Vagina (tissue), 2 donors: ENCODE measurements at regions not wholly inside any gene's neighbourhood (a gene's known extent, or its start where the extent isn't known, plus 50 kb on each side); places are given as distances from the start of the nearest gene placed in this dataset.

Source experiments
- DNase-seq, 2 donors: peaks; one replicate each; pipeline ENCODE4 v3.0.0-alpha.2; 2017; ENCODE audit errors: extremely low spot score in 2 of 2
- H3K27ac ChIP-seq: fragments of 200-600 bp; sonication (generic); one replicate; pipeline ENCODE4 v1.5.1; 2019
- H3K27me3 ChIP-seq: fragments of 200-600 bp; sonication (generic); one replicate; pipeline ENCODE4 v1.5.1; 2019
- H3K36me3 ChIP-seq, 2 donors: fragments of 200-600 bp; sonication (generic); one replicate each; pipeline ENCODE4 v1.5.1; 2017 to 2019
- H3K4me1 ChIP-seq: fragments of 200-600 bp; sonication (generic); one replicate; pipeline ENCODE4 v1.5.1; 2019
- H3K4me3 ChIP-seq, 2 donors: fragments of 200-600 bp; sonication (generic); 1 replicate in 1 of 2; 2 replicates in 1 of 2; pipeline ENCODE4 v1.5.1; 2016 to 2019
- H3K9me3 ChIP-seq: fragments of 200-600 bp; sonication (generic); one replicate; pipeline ENCODE4 v1.5.1; 2019
- POLR2A ChIP-seq, 2 donors: fragments of 450-650 bp; IDR thresholded peaks; one replicate each; pipeline ENCODE4 v1.6.1; 2017; ENCODE audit warnings: antibody characterized with exemption in 2 of 2, mild to moderate bottlenecking in 2 of 2, moderate library complexity in 2 of 2
- POLR2AphosphoS5 ChIP-seq, 2 donors: sonication (generic); formaldehyde crosslinking; IDR thresholded peaks; one replicate each; pipeline ENCODE4 v1.9.0; 2017; ENCODE audit warnings: antibody characterized with exemption in 2 of 2, mild to moderate bottlenecking in 2 of 2, low read depth in 1 of 2; ENCODE audit not compliant: insufficient read depth in 1 of 2
- intact Hi-C: fragments of 100-400 bp; cut with DNase I; formaldehyde crosslinking; loops from one replicate; pipeline ENCODE4 v1.15.1; 2023
- TF ChIP-seq, protein P1 (sequence below), 3 experiments: fragments of 450-650 bp in 2 of 3; fragments of 200-600 bp in 1 of 3; sonication (generic) in 1 of 3; IDR thresholded peaks; one replicate each; pipeline ENCODE4 v1.5.1; 2017 to 2019; ENCODE audit warnings: antibody characterized with exemption in 3 of 3, mild to moderate bottlenecking in 2 of 3, moderate library complexity in 2 of 3

DNA sequence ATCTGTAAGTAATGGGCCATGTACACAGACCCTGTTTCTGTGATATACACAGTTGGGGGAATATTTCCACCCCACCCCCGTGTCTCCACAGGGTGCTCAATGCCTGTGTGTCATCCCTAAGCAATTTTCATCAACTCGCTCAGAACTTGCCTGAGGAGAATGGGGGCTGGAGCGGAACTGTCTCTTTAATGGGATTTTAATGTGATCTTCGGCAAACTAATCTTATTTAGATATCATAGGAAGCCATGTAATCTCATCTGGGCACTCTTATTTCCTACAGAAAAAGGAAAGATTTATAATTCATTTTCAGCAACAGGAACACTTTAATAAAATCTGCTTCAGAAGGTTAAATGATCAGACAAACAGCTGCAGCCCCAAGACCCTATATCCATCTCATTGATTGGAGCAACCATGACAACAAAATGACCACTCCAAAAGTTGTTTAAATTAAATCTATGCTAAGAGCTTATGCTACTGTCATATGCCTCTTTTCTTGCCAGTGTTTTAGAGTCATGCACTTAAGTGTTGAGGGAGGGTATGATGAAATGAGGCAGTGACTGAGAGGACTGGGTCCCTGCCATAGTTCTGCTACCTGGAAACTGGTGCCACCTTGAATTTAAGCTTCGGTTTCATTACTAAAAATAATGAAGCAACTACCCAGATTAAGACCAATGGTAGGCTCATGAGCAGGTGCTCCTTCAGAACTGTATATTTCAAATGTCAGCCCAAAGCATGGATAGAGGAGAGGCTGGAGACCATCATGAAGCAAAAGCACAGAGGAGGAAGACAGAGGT lies 183.1 kb upstream of the DDX18 start:
- Histone ChIP-seq H3K9me3 (no peaks in the 10 kb centered on the region), H3K27ac (no peak overlapping the region), H3K4me1 (no peaks in the 10 kb centered on the region), H3K4me3 (no peak overlapping the region), H3K27me3 (no peaks in the 10 kb centered on the region), H3K36me3 (no peaks in the 10 kb centered on the region)
- TF ChIP-seq, protein P1, sequence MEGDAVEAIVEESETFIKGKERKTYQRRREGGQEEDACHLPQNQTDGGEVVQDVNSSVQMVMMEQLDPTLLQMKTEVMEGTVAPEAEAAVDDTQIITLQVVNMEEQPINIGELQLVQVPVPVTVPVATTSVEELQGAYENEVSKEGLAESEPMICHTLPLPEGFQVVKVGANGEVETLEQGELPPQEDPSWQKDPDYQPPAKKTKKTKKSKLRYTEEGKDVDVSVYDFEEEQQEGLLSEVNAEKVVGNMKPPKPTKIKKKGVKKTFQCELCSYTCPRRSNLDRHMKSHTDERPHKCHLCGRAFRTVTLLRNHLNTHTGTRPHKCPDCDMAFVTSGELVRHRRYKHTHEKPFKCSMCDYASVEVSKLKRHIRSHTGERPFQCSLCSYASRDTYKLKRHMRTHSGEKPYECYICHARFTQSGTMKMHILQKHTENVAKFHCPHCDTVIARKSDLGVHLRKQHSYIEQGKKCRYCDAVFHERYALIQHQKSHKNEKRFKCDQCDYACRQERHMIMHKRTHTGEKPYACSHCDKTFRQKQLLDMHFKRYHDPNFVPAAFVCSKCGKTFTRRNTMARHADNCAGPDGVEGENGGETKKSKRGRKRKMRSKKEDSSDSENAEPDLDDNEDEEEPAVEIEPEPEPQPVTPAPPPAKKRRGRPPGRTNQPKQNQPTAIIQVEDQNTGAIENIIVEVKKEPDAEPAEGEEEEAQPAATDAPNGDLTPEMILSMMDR (IDR thresholded peaks at IDR 0.05), result no peak
- TF ChIP-seq POLR2AphosphoS5 (IDR thresholded peaks at IDR 0.05; ENCODE audit: insufficient read depth in 1 of 2, low read depth in 1 of 2), result no peak
- no peak for TF ChIP-seq POLR2A (IDR thresholded peaks at IDR 0.05)
- intact Hi-C loops, result no loop called here
- DNase-seq, result no peak

DNA sequence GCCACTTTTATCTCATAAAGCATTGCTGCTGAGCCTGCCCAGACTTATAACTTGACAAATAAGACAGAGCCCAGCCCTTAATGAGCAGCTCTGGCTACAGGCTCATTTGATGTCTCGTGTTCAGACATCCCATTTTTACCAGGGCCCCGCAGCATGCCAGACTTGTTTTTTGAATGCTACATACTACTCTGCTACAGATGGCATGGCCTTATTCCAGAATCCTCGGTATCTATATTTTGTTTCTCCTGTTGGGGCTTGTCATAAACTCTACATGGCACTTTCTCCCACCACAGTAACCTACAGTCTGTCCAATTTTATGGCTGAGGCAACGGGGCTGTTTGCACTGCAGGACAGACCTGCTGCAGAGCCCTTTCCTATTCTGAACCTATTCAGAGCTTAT lies 179.0 kb upstream of the DDX18 start:
- no peak overlapping the region for H3K4me3 ChIP-seq
- no peaks in the 10 kb centered on the region for H3K27me3 ChIP-seq
- H3K4me1 ChIP-seq, result no peaks in the 10 kb centered on the region
- intact Hi-C loops, result no loop called here
- H3K27ac ChIP-seq, result no peak overlapping the region
- DNase-seq, result no peak
- no peaks in the 10 kb centered on the region for H3K9me3 ChIP-seq
- H3K36me3 ChIP-seq, result no peaks in the 10 kb centered on the region
- TF ChIP-seq POLR2AphosphoS5 (IDR thresholded peaks at IDR 0.05; ENCODE audit: insufficient read depth in 1 of 2, low read depth in 1 of 2) (no peak), POLR2A (IDR thresholded peaks at IDR 0.05) (no peak)
- TF ChIP-seq, protein P1 (IDR thresholded peaks at IDR 0.05), result no peak

DNA sequence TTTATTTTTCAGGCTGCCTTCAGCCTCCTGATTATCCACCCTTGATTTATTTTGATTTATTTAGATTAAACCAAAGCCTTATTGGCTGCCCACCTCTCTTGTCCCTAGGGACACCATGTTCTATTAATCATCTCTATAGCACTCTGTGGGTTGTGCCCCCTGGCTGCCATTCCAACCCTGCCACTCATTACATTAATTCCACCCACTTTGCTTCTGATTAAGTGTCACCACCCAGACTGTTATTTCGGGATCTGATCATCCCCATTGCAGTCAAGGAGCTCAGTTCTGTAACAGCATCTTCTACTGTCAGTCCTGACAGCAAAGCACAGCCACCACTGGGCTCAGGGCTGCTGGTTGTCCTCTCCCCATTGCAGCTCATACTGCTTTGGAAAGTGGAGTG lies 175.1 kb upstream of the DDX18 start:
- H3K9me3 ChIP-seq, result no peaks in the 10 kb centered on the region
- no peak overlapping the region for H3K4me3 ChIP-seq
- no peaks in the 10 kb centered on the region for H3K4me1 ChIP-seq
- intact Hi-C loops, result no loop called here
- no peak for DNase-seq
- H3K36me3 ChIP-seq, result no peaks in the 10 kb centered on the region
- no peaks in the 10 kb centered on the region for H3K27me3 ChIP-seq
- TF ChIP-seq, protein P1 (IDR thresholded peaks at IDR 0.05), result no peak
- TF ChIP-seq POLR2A (IDR thresholded peaks at IDR 0.05), result no peak
- no peak for TF ChIP-seq POLR2AphosphoS5 (IDR thresholded peaks at IDR 0.05; ENCODE audit: insufficient read depth in 1 of 2, low read depth in 1 of 2)
- no peak overlapping the region for H3K27ac ChIP-seq

DNA sequence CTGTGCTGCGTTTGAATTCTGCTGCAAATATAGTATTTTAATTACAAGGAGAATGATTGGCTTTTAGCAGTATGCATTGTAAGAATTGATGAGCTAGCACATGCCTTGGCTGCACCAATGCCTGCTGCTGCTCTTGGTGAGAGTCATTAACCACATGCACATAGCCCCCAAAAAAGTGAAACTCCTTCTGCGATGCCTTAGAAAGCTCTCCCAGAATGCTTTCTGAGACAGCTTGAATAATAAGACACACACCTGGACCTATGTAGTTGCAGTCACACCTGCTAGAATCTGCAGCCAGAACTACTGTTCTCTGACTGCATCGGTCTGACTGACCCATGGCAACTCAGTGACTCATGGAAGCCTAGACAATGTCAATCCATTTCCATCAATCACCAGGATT lies 170.1 kb upstream of the DDX18 start:
- no peaks in the 10 kb centered on the region for H3K9me3 ChIP-seq
- intact Hi-C loops, result no loop called here

DNA sequence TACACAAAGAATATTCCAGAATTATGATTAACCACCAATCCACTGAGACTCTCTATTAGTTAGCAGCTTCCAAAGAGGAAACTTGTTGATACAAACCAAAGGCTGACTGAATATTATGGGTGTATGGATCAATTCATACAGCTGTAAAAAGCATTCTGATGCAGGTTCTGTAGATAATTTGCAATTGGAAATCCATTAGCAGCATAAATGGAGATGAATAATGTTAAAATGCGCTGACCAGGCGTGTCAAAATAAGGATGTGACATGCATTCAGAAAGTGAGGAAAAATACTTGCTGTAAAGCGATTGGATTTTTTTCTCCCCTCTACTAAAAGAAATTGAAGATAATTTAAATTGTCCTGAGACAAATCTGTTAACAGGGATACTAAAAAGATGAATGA lies 169.0 kb upstream of the DDX18 start:
- Histone ChIP-seq H3K27ac (no peak overlapping the region), H3K4me3 (no peak overlapping the region), H3K9me3 (no peaks in the 10 kb centered on the region), H3K36me3 (no peaks in the 10 kb centered on the region), H3K4me1 (no peaks in the 10 kb centered on the region), H3K27me3 (no peaks in the 10 kb centered on the region)
- TF ChIP-seq POLR2A (IDR thresholded peaks at IDR 0.05), result no peak
- TF ChIP-seq POLR2AphosphoS5 (IDR thresholded peaks at IDR 0.05; ENCODE audit: insufficient read depth in 1 of 2, low read depth in 1 of 2), result no peak
- TF ChIP-seq, protein P1 (IDR thresholded peaks at IDR 0.05), result no peak
- DNase-seq, result no peak
- intact Hi-C loops, result no loop called here

More for the DNA sequence above, 170.1 kb upstream of the DDX18 start:
- Histone ChIP-seq H3K4me3 (no peak overlapping the region), H3K36me3 (no peaks in the 10 kb centered on the region), H3K27ac (no peak overlapping the region), H3K27me3 (no peaks in the 10 kb centered on the region), H3K4me1 (no peaks in the 10 kb centered on the region)
- no peak for TF ChIP-seq POLR2A (IDR thresholded peaks at IDR 0.05)
- TF ChIP-seq POLR2AphosphoS5 (IDR thresholded peaks at IDR 0.05; ENCODE audit: insufficient read depth in 1 of 2, low read depth in 1 of 2), result no peak
- TF ChIP-seq, protein P1 (IDR thresholded peaks at IDR 0.05), result no peak
- DNase-seq, result no peak
